ENCODE measurements at regions not wholly inside any gene's neighbourhood (a gene's known extent, or its start where the extent isn't known, plus 50 kb on each side); places are given as distances from the start of the nearest gene placed in this dataset.

DNA sequence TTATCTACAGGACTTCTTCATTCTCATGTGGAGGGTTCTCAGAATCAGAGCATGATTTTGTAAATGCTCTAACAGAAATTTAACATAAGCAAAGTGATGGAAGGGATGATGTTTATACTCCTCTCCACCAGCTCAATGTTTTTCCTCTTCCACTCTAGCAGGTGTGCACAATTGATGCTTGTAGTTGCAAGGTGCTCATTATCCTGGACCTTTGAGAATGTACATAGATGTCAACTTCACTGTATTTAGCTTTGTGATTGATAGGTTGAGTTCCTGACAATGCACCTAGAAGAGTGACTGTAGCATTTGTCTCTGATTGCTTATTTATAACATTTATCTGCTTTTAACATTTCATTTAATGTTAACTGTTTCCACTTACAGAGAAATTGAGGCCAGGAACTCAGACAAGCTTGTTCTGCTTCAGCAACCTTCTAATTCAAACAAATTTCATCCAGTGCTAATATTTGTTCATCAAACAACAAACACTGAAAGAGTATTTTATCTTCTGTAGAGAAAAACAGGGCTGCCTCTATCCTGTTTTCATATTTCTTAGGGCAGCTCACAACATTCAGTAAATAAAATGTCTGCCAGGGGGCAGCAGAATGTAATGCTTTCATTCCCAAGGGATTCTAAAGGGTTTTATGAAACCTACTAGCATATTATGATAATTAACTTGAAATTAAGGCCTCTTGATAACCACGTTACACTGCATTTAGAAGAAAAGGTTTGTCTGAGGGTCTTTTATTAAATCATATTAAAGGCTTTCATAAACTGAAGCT lies 127.9 kb upstream of the NOL4 start:
- TF ChIP-seq, protein P1, sequence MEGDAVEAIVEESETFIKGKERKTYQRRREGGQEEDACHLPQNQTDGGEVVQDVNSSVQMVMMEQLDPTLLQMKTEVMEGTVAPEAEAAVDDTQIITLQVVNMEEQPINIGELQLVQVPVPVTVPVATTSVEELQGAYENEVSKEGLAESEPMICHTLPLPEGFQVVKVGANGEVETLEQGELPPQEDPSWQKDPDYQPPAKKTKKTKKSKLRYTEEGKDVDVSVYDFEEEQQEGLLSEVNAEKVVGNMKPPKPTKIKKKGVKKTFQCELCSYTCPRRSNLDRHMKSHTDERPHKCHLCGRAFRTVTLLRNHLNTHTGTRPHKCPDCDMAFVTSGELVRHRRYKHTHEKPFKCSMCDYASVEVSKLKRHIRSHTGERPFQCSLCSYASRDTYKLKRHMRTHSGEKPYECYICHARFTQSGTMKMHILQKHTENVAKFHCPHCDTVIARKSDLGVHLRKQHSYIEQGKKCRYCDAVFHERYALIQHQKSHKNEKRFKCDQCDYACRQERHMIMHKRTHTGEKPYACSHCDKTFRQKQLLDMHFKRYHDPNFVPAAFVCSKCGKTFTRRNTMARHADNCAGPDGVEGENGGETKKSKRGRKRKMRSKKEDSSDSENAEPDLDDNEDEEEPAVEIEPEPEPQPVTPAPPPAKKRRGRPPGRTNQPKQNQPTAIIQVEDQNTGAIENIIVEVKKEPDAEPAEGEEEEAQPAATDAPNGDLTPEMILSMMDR (conservative IDR thresholded peaks at IDR 0.05) = peak; percentile 35
- no peak for TF ChIP-seq ZFX (IDR thresholded peaks at IDR 0.05)

Data from C4-2B (cell line).